ENCODE measurements at regions not wholly inside any gene's neighbourhood (a gene's known extent, or its start where the extent isn't known, plus 50 kb on each side); places are given as distances from the start of the nearest gene placed in this dataset.

DNA sequence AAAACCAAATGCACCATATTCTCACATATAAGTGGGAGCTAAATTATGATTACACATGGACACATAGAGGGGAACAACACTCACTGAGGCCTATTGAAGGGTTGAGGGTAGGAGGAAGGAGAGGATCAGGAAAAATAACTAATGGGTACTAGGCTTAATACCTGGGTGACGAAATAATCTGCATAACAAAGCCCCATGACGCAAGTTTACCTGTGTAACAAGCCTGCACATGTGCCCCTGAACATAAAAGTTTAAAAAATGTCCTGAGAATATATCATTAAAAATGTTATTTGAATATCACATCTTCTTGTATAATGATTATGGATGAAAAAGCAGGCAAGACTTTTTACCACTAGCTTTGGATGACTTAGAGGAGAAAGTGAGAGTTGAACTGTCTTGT lies 138.0 kb upstream of the NOVA1 start:
- H3K27me3 ChIP-seq (ENCODE audit: control insufficient read depth, insufficient read depth, low read length) = no peaks in the 10 kb centered on the region
- DNase-seq (no peak), ATAC-seq (ENCODE audit: low read depth in 2 of 2) (no peak)
- Mint-ChIP-seq H3K27ac (no peak overlapping the region), H3K36me3 (no peaks in the 10 kb centered on the region), H3K4me3 (no peak overlapping the region), H3K9me3 (peaks cover 3 to 22% (median 6%) of the 10 kb centered on the region in 7 donors), H3K4me1 (no peaks in the 10 kb centered on the region), H3K27me3 (no peaks in the 10 kb centered on the region)
- H3K27ac ChIP-seq (ENCODE audit: insufficient read depth, low read length, poor library complexity, severe bottlenecking) = no peak overlapping the region
- no peaks in the 10 kb centered on the region for H3K4me1 ChIP-seq (ENCODE audit: control insufficient read depth, insufficient read depth, low read length, poor library complexity, severe bottlenecking)
- peaks cover 0 to 3% of the 10 kb centered on the region in 2 experiments for H3K9me3 ChIP-seq (ENCODE audit: control insufficient read depth in 2 of 2, low read length in 2 of 2)
- H3K36me3 ChIP-seq (ENCODE audit: control insufficient read depth, insufficient read depth, low read length) = no peaks in the 10 kb centered on the region
- H3K4me3 ChIP-seq (ENCODE audit: low read depth, low read length) = no peak overlapping the region

DNA sequence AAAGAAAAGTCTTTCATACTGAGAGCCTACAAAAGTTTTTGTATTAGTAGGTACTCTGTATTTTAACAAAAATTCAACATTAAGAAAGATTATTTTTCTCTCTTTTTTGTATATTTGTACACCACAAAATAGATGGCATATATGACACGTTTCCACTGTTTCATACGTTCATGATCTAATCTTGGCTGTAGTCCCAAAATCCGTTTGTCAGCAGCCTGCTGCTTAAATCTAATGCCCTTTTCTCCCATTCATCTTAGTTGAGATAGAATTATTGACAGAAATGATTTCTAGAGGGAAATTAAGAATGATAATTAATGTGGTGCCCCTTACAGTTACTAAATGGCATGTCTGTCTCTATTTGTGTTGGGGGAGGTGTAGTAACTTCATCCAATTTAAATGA lies 140.7 kb upstream of the NOVA1 start:
- Histone ChIP-seq H3K36me3 (ENCODE audit: control insufficient read depth, insufficient read depth, low read length) (no peaks in the 10 kb centered on the region), H3K4me3 (ENCODE audit: low read depth, low read length) (no peak overlapping the region), H3K27me3 (ENCODE audit: control insufficient read depth, insufficient read depth, low read length) (no peaks in the 10 kb centered on the region), H3K4me1 (ENCODE audit: control insufficient read depth, insufficient read depth, low read length, poor library complexity, severe bottlenecking) (no peaks in the 10 kb centered on the region), H3K9me3 (ENCODE audit: control insufficient read depth in 2 of 2, low read length in 2 of 2) (peaks cover 0 to 3% of the 10 kb centered on the region in 2 experiments), H3K27ac (ENCODE audit: insufficient read depth, low read length, poor library complexity, severe bottlenecking) (no peak overlapping the region)
- ATAC-seq (ENCODE audit: low read depth in 2 of 2) (no peak), DNase-seq (no peak)
- H3K27ac Mint-ChIP-seq = no peak overlapping the region
- no peak overlapping the region for H3K4me3 Mint-ChIP-seq
- H3K4me1 Mint-ChIP-seq = no peaks in the 10 kb centered on the region
- no peaks in the 10 kb centered on the region for H3K36me3 Mint-ChIP-seq
- no peaks in the 10 kb centered on the region for H3K27me3 Mint-ChIP-seq
- peaks cover 3 to 17% (median 10%) of the 10 kb centered on the region in 7 donors for H3K9me3 Mint-ChIP-seq

DNA sequence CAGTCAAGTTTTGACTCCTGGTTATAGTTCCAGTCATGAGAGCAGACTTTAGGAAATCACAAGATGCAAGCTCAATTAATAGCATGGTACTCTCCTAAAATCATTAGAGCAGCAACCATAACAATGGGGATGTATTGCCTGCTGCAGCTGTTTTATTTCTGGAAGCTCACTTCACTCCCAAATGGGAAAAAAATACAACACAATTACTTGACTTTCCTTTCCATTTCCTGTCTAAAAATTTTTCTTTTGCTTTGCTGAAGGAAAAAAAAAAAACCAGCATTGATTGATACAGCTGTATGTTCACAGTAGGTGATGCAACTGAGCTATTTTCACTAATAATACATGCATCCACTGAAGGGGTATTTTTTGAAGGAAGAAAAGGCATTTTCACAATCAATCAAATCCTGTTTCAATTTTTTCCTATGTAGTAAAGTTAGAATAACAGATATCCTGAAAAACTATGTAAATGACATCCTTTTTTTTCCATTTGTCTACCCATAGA lies 143.9 kb upstream of the NOVA1 start:
- no peaks in the 10 kb centered on the region for H3K4me1 ChIP-seq (ENCODE audit: control insufficient read depth, insufficient read depth, low read length, poor library complexity, severe bottlenecking)
- Mint-ChIP-seq H3K4me1 (no peaks in the 10 kb centered on the region), H3K36me3 (no peaks in the 10 kb centered on the region), H3K4me3 (no peak overlapping the region), H3K27ac (no peak overlapping the region), H3K27me3 (no peaks in the 10 kb centered on the region), H3K9me3 (peaks cover 2 to 22% (median 8%) of the 10 kb centered on the region in 7 donors)
- H3K27ac ChIP-seq (ENCODE audit: insufficient read depth, low read length, poor library complexity, severe bottlenecking) = no peak overlapping the region
- H3K4me3 ChIP-seq (ENCODE audit: low read depth, low read length) = no peak overlapping the region
- H3K27me3 ChIP-seq (ENCODE audit: control insufficient read depth, insufficient read depth, low read length) = no peaks in the 10 kb centered on the region
- DNase-seq (no peak), ATAC-seq (ENCODE audit: low read depth in 2 of 2) (no peak)
- H3K9me3 ChIP-seq (ENCODE audit: control insufficient read depth in 2 of 2, low read length in 2 of 2) = peaks cover 0 to 3% of the 10 kb centered on the region in 2 experiments
- H3K36me3 ChIP-seq (ENCODE audit: control insufficient read depth, insufficient read depth, low read length) = no peaks in the 10 kb centered on the region

DNA sequence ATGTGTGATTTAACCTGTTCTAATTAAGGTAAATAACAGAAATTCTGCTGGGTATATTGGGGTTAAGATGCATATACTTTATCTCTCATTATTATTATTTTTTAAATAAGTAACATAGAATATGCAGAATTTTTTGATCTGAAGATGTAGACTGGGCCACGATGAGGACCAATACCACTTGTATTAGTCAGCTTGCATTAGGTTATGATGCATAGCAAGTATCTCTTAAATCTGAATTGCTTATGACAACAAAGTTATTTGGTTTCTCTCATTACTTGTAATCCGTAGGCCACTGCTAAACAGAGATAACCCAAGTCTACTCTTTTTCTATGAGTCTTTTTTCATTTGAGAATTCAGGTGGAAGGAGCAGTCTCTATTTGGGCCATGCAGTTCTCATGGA lies 145.5 kb upstream of the NOVA1 start:
- Histone ChIP-seq H3K4me1 (ENCODE audit: control insufficient read depth, insufficient read depth, low read length, poor library complexity, severe bottlenecking) (no peaks in the 10 kb centered on the region), H3K27ac (ENCODE audit: insufficient read depth, low read length, poor library complexity, severe bottlenecking) (no peak overlapping the region), H3K4me3 (ENCODE audit: low read depth, low read length) (no peak overlapping the region), H3K36me3 (ENCODE audit: control insufficient read depth, insufficient read depth, low read length) (no peaks in the 10 kb centered on the region), H3K27me3 (ENCODE audit: control insufficient read depth, insufficient read depth, low read length) (no peaks in the 10 kb centered on the region), H3K9me3 (ENCODE audit: control insufficient read depth in 2 of 2, low read length in 2 of 2) (peaks cover 0 to 3% of the 10 kb centered on the region in 2 experiments)
- Mint-ChIP-seq H3K9me3 (peaks cover 2 to 30% (median 12%) of the 10 kb centered on the region in 7 donors), H3K36me3 (no peaks in the 10 kb centered on the region), H3K4me1 (no peaks in the 10 kb centered on the region), H3K27me3 (no peaks in the 10 kb centered on the region), H3K27ac (no peak overlapping the region), H3K4me3 (no peak overlapping the region)
- ATAC-seq (ENCODE audit: low read depth in 2 of 2) (no peak), DNase-seq (no peak)

DNA sequence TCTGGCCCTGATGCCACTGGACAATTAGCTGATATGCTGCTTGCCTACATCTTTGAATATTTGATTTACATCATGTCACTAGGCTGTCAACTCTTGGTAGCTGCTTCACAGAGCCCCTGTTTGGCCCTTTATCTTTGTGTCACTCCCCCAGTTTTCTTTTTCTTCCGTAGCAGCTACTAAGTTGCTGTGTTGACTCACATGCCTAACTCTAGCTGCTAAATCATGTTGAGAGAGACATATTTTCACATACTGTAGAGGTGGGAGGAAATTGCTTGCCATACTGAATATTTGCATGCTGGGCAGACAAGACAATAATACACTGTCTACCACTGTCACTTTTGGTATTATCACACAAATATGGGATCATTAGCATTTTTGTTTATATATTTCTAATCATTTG lies 147.1 kb upstream of the NOVA1 start:
- H3K27me3 Mint-ChIP-seq = no peaks in the 10 kb centered on the region
- no peaks in the 10 kb centered on the region for H3K4me1 ChIP-seq (ENCODE audit: control insufficient read depth, insufficient read depth, low read length, poor library complexity, severe bottlenecking)
- H3K27ac Mint-ChIP-seq = no peak overlapping the region
- no peaks in the 10 kb centered on the region for H3K36me3 ChIP-seq (ENCODE audit: control insufficient read depth, insufficient read depth, low read length)
- no peak overlapping the region for H3K4me3 Mint-ChIP-seq
- no peaks in the 10 kb centered on the region for H3K4me1 Mint-ChIP-seq
- H3K4me3 ChIP-seq (ENCODE audit: low read depth, low read length) = no peak overlapping the region
- H3K9me3 ChIP-seq (ENCODE audit: control insufficient read depth in 2 of 2, low read length in 2 of 2) = peaks cover 0 to 3% of the 10 kb centered on the region in 2 experiments
- H3K36me3 Mint-ChIP-seq = no peaks in the 10 kb centered on the region
- DNase-seq (no peak), ATAC-seq (ENCODE audit: low read depth in 2 of 2) (no peak)
- H3K27ac ChIP-seq (ENCODE audit: insufficient read depth, low read length, poor library complexity, severe bottlenecking) = no peak overlapping the region
- H3K27me3 ChIP-seq (ENCODE audit: control insufficient read depth, insufficient read depth, low read length) = no peaks in the 10 kb centered on the region
- peaks cover 4 to 35% (median 9%) of the 10 kb centered on the region in 7 donors for H3K9me3 Mint-ChIP-seq

DNA sequence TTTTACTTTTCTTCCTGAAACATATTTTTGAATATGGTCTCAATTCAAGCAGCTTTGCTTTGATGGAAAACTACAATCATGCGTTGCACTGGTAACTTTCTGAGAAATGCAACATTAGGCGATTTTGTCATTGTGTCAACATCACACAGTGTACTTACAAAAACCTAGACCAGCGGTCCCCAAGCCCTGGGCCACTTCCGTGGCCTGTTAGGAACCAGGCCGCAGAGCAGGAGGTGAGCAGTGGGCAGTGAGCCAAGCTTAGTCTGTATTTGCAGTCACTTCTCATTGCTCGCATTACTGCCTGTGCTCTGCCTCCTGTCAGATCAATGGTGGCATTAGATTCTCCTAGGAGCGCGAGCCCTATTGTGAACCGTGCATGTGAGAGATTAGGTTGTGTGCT lies 163.7 kb upstream of the NOVA1 start:
- DNase-seq (no peak), ATAC-seq (ENCODE audit: low read depth in 2 of 2) (no peak)
- Mint-ChIP-seq H3K27me3 (no peaks in the 10 kb centered on the region), H3K36me3 (no peaks in the 10 kb centered on the region), H3K27ac (no peak overlapping the region), H3K4me3 (no peak overlapping the region), H3K9me3 (peaks cover 6 to 21% (median 15%) of the 10 kb centered on the region in 7 donors), H3K4me1 (no peaks in the 10 kb centered on the region)
- Histone ChIP-seq H3K27me3 (ENCODE audit: control insufficient read depth, insufficient read depth, low read length) (no peaks in the 10 kb centered on the region), H3K36me3 (ENCODE audit: control insufficient read depth, insufficient read depth, low read length) (no peaks in the 10 kb centered on the region), H3K9me3 (ENCODE audit: control insufficient read depth in 2 of 2, low read length in 2 of 2) (peaks cover 0 to 2% of the 10 kb centered on the region in 2 experiments), H3K4me1 (ENCODE audit: control insufficient read depth, insufficient read depth, low read length, poor library complexity, severe bottlenecking) (no peaks in the 10 kb centered on the region), H3K27ac (ENCODE audit: insufficient read depth, low read length, poor library complexity, severe bottlenecking) (no peak overlapping the region), H3K4me3 (ENCODE audit: low read depth, low read length) (no peak overlapping the region)

DNA sequence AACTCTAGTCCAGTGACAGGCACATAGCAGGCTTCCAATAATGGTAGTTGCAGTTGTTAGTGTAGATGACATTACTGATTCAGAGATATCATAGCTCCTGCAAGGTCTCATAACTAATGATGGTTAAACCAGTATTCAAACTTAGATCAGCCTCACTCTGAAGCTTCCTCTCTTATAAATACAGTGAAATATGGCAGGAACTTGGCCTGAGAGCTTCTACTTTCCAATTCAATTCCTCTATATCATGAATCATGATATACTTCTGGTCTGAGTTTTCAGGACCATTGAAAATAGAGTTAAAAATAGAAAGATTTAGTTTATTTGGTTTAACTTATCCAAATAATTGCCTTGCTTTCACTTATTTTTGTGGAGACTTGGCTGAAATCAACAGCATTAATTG lies 167.5 kb upstream of the NOVA1 start:
- H3K27ac Mint-ChIP-seq = no peak overlapping the region
- no peak overlapping the region for H3K4me3 Mint-ChIP-seq
- no peak for DNase-seq
- H3K9me3 ChIP-seq (ENCODE audit: control insufficient read depth in 2 of 2, low read length in 2 of 2) = peaks cover 0 to 6% of the 10 kb centered on the region in 2 experiments
- H3K36me3 ChIP-seq (ENCODE audit: control insufficient read depth, insufficient read depth, low read length) = no peaks in the 10 kb centered on the region
- peaks cover 2 to 13% (median 12%) of the 10 kb centered on the region in 7 donors for H3K9me3 Mint-ChIP-seq
- H3K27me3 ChIP-seq (ENCODE audit: control insufficient read depth, insufficient read depth, low read length) = no peaks in the 10 kb centered on the region
- no peaks in the 10 kb centered on the region for H3K4me1 Mint-ChIP-seq
- no peaks in the 10 kb centered on the region for H3K27me3 Mint-ChIP-seq
- no peaks in the 10 kb centered on the region for H3K4me1 ChIP-seq (ENCODE audit: control insufficient read depth, insufficient read depth, low read length, poor library complexity, severe bottlenecking)
- no peak overlapping the region for H3K4me3 ChIP-seq (ENCODE audit: low read depth, low read length)
- H3K27ac ChIP-seq (ENCODE audit: insufficient read depth, low read length, poor library complexity, severe bottlenecking) = no peak overlapping the region
- H3K36me3 Mint-ChIP-seq = no peaks in the 10 kb centered on the region
- no peak for ATAC-seq (ENCODE audit: low read depth in 2 of 2)

DNA sequence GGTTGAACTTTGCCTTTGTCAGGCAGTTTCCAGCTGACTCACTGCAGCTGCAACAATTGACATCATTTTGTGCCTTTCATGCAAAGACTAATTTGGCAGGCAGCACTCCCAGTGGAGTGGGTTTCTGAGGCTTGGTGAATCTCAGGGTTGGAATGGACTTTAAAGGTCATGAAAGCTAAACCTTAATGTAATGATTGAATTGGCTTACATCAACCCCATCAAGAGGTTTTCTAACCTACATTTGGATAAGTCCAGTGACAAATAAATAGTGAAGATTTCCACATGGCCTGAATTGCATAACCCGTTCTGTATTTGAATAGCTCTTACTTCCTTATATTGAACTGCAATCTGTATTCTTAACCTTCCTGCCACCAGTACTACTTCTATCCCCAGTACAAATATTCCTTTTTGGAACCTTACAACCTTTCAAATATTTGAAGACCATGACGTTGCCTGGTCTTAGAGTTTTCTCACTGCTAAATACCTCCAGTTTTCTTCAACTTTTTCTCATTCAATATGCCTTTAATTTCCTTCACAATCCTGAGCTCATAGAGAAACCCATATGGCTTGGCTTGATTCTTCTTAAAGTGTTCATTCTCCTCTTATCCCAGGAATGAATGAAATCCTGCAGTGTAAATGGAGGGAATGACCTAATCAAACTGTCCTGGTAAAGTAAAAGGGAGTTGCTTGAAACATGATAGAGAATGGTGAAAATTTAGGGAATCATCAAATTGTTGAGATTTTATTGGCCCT lies 168.1 kb upstream of the NOVA1 start:
- Histone ChIP-seq H3K27ac (ENCODE audit: insufficient read depth, low read length, poor library complexity, severe bottlenecking) (no peak overlapping the region), H3K4me3 (ENCODE audit: low read depth, low read length) (no peak overlapping the region), H3K36me3 (ENCODE audit: control insufficient read depth, insufficient read depth, low read length) (no peaks in the 10 kb centered on the region), H3K4me1 (ENCODE audit: control insufficient read depth, insufficient read depth, low read length, poor library complexity, severe bottlenecking) (no peaks in the 10 kb centered on the region), H3K27me3 (ENCODE audit: control insufficient read depth, insufficient read depth, low read length) (no peaks in the 10 kb centered on the region), H3K9me3 (ENCODE audit: control insufficient read depth in 2 of 2, low read length in 2 of 2) (peaks cover 0 to 6% of the 10 kb centered on the region in 2 experiments)
- DNase-seq (no peak), ATAC-seq (ENCODE audit: low read depth in 2 of 2) (no peak)
- Mint-ChIP-seq H3K36me3 (no peaks in the 10 kb centered on the region), H3K4me1 (no peaks in the 10 kb centered on the region), H3K27me3 (no peaks in the 10 kb centered on the region), H3K27ac (no peak overlapping the region), H3K9me3 (peaks cover 2 to 16% (median 13%) of the 10 kb centered on the region in 7 donors), H3K4me3 (no peak overlapping the region)

Data from CD4-positive, CD25-positive, alpha-beta regulatory T cell (primary cell).